ENCODE measurements at regions not wholly inside any gene's neighbourhood (a gene's known extent, or its start where the extent isn't known, plus 50 kb on each side); places are given as distances from the start of the nearest gene placed in this dataset.
"Not testable (repeated sequence)": the region's sequence is repeated elsewhere in the genome, so short reads cannot be mapped to it uniquely, and the experiment has no call there.

GRCh38 chr12:62044450-62045135, 215.6 kb upstream of the USP15 start:
- H3K9me3 Mint-ChIP-seq = peaks cover 4% of the 10 kb centered on the region
- DNase-seq (ENCODE audit: extremely low spot score, unreplicated experiment) = no peak
- TF ChIP-seq, protein P1, sequence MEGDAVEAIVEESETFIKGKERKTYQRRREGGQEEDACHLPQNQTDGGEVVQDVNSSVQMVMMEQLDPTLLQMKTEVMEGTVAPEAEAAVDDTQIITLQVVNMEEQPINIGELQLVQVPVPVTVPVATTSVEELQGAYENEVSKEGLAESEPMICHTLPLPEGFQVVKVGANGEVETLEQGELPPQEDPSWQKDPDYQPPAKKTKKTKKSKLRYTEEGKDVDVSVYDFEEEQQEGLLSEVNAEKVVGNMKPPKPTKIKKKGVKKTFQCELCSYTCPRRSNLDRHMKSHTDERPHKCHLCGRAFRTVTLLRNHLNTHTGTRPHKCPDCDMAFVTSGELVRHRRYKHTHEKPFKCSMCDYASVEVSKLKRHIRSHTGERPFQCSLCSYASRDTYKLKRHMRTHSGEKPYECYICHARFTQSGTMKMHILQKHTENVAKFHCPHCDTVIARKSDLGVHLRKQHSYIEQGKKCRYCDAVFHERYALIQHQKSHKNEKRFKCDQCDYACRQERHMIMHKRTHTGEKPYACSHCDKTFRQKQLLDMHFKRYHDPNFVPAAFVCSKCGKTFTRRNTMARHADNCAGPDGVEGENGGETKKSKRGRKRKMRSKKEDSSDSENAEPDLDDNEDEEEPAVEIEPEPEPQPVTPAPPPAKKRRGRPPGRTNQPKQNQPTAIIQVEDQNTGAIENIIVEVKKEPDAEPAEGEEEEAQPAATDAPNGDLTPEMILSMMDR (conservative IDR thresholded peaks at IDR 0.05) = no peak
- no peak overlapping the region for H3K4me3 Mint-ChIP-seq
- H3K27me3 Mint-ChIP-seq = no peaks in the 10 kb centered on the region
- H3K27ac Mint-ChIP-seq = no peak overlapping the region
- peaks cover 3% of the 10 kb centered on the region for H3K36me3 Mint-ChIP-seq
- H3K4me1 Mint-ChIP-seq (ENCODE audit: unreplicated experiment) = peaks cover 3% of the 10 kb centered on the region

DNA sequence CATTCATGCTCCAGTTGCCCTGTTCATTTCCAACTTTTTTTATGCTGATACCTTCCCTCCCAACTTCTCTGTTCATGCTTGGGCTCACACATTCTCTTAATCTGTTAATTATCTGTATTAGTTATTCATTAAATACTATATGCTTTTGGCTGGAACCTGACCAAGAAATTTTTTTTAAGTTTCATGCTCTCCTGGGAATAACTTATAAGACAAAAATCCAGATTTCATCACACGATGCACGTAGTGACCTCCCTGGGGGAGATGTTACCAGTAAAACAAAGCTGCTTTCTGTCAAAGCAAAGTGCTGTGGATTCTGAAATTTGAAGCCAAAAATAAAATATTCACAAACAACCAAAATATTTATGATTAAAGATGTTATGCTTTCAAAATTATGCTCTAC, 215.0 kb upstream of the USP15 start:
- no peak overlapping the region for H3K4me3 Mint-ChIP-seq
- no peaks in the 10 kb centered on the region for H3K27me3 Mint-ChIP-seq
- peaks cover 3% of the 10 kb centered on the region for H3K36me3 Mint-ChIP-seq
- H3K27ac Mint-ChIP-seq = no peak overlapping the region
- H3K4me1 Mint-ChIP-seq (ENCODE audit: unreplicated experiment) = peaks cover 3% of the 10 kb centered on the region
- peaks cover 4% of the 10 kb centered on the region for H3K9me3 Mint-ChIP-seq
- TF ChIP-seq, protein P1 (conservative IDR thresholded peaks at IDR 0.05) = no peak
- no peak for DNase-seq (ENCODE audit: extremely low spot score, unreplicated experiment)

DNA sequence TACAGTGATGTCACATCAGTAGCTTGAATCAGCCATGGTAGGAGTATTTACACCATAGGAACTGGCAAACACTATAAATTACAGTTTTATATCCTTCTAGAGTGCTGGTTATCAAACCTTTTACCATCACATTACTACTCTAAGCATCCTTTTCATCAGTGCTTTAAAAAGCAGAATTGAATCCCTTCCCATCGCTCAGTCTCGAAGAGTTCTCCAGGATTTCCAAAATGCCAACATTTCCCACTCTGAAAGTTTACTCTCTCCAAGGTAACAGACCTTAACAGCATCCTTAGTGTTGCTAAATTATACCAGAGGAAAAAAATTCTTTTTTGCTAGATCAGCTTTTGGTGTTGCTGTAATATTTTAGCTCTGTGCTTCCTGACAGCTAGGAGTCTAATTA, 209.4 kb upstream of the USP15 start:
- H3K4me1 Mint-ChIP-seq (ENCODE audit: unreplicated experiment) = peaks cover under 1% of the 10 kb centered on the region

DNA sequence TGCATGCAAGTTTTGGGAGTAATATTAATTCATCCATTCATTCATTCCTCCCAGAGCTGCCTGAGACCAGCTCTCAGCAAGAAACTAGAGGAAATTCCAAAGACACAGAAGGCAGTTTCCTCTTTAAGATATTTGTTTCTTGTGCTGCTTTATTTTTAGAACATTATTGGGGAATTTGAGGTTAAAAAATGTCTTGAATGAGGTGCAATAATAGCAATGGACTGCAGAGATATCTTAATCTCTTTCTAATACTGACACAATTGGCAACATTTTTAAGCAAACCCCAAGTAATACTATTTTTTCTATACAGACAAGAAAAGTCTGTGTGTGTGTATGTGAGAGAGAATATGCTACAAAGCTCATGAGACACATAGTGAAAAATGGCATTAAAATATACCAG, 190.2 kb upstream of the USP15 start:
- TF ChIP-seq, protein P1 (conservative IDR thresholded peaks at IDR 0.05) = no peak
- DNase-seq (ENCODE audit: extremely low spot score, unreplicated experiment) = no peak
- Mint-ChIP-seq H3K4me3 (no peak overlapping the region), H3K27ac (no peak overlapping the region), H3K27me3 (no peaks in the 10 kb centered on the region), H3K36me3 (no peaks in the 10 kb centered on the region), H3K4me1 (ENCODE audit: unreplicated experiment) (no peaks in the 10 kb centered on the region), H3K9me3 (no peaks in the 10 kb centered on the region)

More for the DNA sequence above, 209.4 kb upstream of the USP15 start:
- no peaks in the 10 kb centered on the region for H3K27me3 Mint-ChIP-seq
- TF ChIP-seq, protein P1 (conservative IDR thresholded peaks at IDR 0.05) = no peak
- H3K36me3 Mint-ChIP-seq = no peaks in the 10 kb centered on the region
- no peak overlapping the region for H3K4me3 Mint-ChIP-seq
- no peaks in the 10 kb centered on the region for H3K9me3 Mint-ChIP-seq
- DNase-seq (ENCODE audit: extremely low spot score, unreplicated experiment) = no peak
- no peak overlapping the region for H3K27ac Mint-ChIP-seq

- not testable (repeated sequence) for DNase-seq (ENCODE audit: extremely low spot score, unreplicated experiment); H3K27me3 Mint-ChIP-seq; H3K36me3 Mint-ChIP-seq; H3K9me3 Mint-ChIP-seq; H3K4me1 Mint-ChIP-seq (ENCODE audit: unreplicated experiment); H3K4me3 Mint-ChIP-seq; H3K27ac Mint-ChIP-seq
Observed at GRCh38 chr12:62073236-62073635, 187.0 kb upstream of the USP15 start.

DNA sequence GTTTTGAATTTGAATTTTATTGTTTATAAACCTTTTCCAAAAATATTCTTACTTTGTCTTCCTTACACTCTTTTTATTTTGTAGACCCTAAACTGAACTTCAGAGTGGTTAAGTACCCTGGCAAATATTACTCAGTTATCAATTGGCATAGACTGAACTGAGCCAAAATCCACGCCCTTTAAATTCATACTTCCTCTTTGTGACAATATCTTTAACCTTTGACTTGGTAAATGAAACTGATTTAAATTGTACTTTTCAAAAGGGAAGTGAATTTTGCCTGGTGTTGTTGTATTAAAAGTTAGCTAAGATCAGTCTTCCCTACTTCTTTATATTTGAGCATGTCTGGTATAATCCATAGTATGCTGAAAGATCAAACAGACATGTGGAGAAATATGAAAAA, 184.3 kb upstream of the USP15 start:
- no peak for DNase-seq (ENCODE audit: extremely low spot score, unreplicated experiment)
- TF ChIP-seq, protein P1 (conservative IDR thresholded peaks at IDR 0.05) = no peak
- Mint-ChIP-seq H3K27ac (no peak overlapping the region), H3K4me1 (ENCODE audit: unreplicated experiment) (no peaks in the 10 kb centered on the region), H3K9me3 (no peaks in the 10 kb centered on the region), H3K27me3 (peaks cover 8% of the 10 kb centered on the region), H3K4me3 (no peak overlapping the region), H3K36me3 (no peaks in the 10 kb centered on the region)
